IPS-NIHi7 (cell line): ENCODE measurements at regions not wholly inside any gene's neighbourhood (a gene's known extent, or its start where the extent isn't known, plus 50 kb on each side); places are given as distances from the start of the nearest gene placed in this dataset.
"Not testable (repeated sequence)": the region's sequence is repeated elsewhere in the genome, so short reads cannot be mapped to it uniquely, and the experiment has no call there.

ENCODE experiments used
- DNase-seq: peaks from one replicate; pipeline ENCODE4 v3.0.0; 2012; ENCODE audit warnings: mixed read lengths; ENCODE audit errors: extremely low spot score

- no peak for DNase-seq
These were observed 1183.7 kb downstream of the AACS start for GRCh38 chr12:126248871-126249403.

- no peak for DNase-seq
These were observed 1193.0 kb downstream of the AACS start for GRCh38 chr12:126258190-126258589.

- no peak for DNase-seq
These were observed 1197.6 kb downstream of the AACS start for GRCh38 chr12:126262829-126263228.

- no peak for DNase-seq
These were observed 1203.0 kb downstream of the AACS start for GRCh38 chr12:126268222-126268621.

GRCh38 chr12:126271159-126271558 is 1205.9 kb downstream of the AACS start:
- no peak for DNase-seq

- DNase-seq = no peak
These were observed 1217.5 kb downstream of the AACS start for GRCh38 chr12:126282691-126283090.

- DNase-seq = no peak
These were observed 1221.0 kb downstream of the AACS start for GRCh38 chr12:126286203-126286602.

- DNase-seq = no peak
These were observed 1225.2 kb downstream of the AACS start for GRCh38 chr12:126290456-126290855.

GRCh38 chr12:126291987-126292386 is 1226.8 kb downstream of the AACS start:
- not testable (repeated sequence) for DNase-seq

GRCh38 chr12:126295652-126296051 is 1230.4 kb downstream of the AACS start:
- no peak for DNase-seq

- no peak for DNase-seq
These were observed 1244.0 kb downstream of the AACS start for GRCh38 chr12:126309278-126309677.

- no peak for DNase-seq
These were observed 1247.2 kb downstream of the AACS start for GRCh38 chr12:126312457-126312856.

GRCh38 chr12:126316411-126316810 is 1251.2 kb downstream of the AACS start:
- no peak for DNase-seq

- DNase-seq = no peak
These were observed 1272.6 kb downstream of the AACS start for GRCh38 chr12:126337556-126338441.

GRCh38 chr12:126342866-126343265 is 1277.6 kb downstream of the AACS start:
- no peak for DNase-seq

GRCh38 chr12:126343321-126343720 is 1278.1 kb downstream of the AACS start:
- DNase-seq = no peak

GRCh38 chr12:126346087-126346486 is 1280.9 kb downstream of the AACS start:
- DNase-seq = peak; percentile 38

GRCh38 chr12:126347421-126347820 is 1282.2 kb downstream of the AACS start:
- DNase-seq = peak; percentile 82

- DNase-seq = no peak
These were observed 1284.1 kb downstream of the AACS start for GRCh38 chr12:126349383-126349782.

GRCh38 chr12:126353604-126354003 is 1288.4 kb downstream of the AACS start:
- DNase-seq = no peak

- DNase-seq = no peak
These were observed 1289.4 kb downstream of the AACS start for GRCh38 chr12:126354633-126355032.

GRCh38 chr12:126355346-126355745 is 1290.1 kb downstream of the AACS start:
- DNase-seq = no peak

GRCh38 chr12:126358806-126359205 is 1293.6 kb downstream of the AACS start:
- DNase-seq = no peak
